Mucosa of descending colon (tissue), 3 donors: ENCODE measurements at regions not wholly inside any gene's neighbourhood (a gene's known extent, or its start where the extent isn't known, plus 50 kb on each side); places are given as distances from the start of the nearest gene placed in this dataset.
"Not testable (repeated sequence)": the region's sequence is repeated elsewhere in the genome, so short reads cannot be mapped to it uniquely, and the experiment has no call there.

Source experiments
- ATAC-seq: fragments of 200-7000 bp; cut with Tn5 transposase; one replicate; pipeline ENCODE4 v1.9.1; 2020; ENCODE audit warnings: mild to moderate bottlenecking, moderate library complexity
- DNase-seq, 3 donors: peaks; one replicate each; pipeline ENCODE4 v3.0.0-alpha.2; 2020
- H3K36me3 ChIP-seq: fragments of 200-600 bp; one replicate; pipeline ENCODE4 v1.8.0; 2021; ENCODE audit warnings: low read depth, mild to moderate bottlenecking
- H3K4me1 ChIP-seq: fragments of 200-600 bp; one replicate; pipeline ENCODE4 v1.8.0; 2021; ENCODE audit warnings: low read depth, mild to moderate bottlenecking
- H3K4me3 ChIP-seq: fragments of 200-600 bp; one replicate; pipeline ENCODE4 v1.8.0; 2021; ENCODE audit warnings: mild to moderate bottlenecking
- H3K9me3 ChIP-seq: fragments of 200-600 bp; one replicate; pipeline ENCODE4 v1.8.0; 2021; ENCODE audit warnings: mild to moderate bottlenecking
- CTCF ChIP-seq: fragments of 200-600 bp; IDR thresholded peaks from one replicate; pipeline ENCODE4 v1.8.0; 2022; ENCODE audit warnings: antibody characterized with exemption, mild to moderate bottlenecking
- intact Hi-C, 2 donors: fragments of 100-400 bp; cut with DNase I in 1 of 2; cut with micrococcal nuclease in 1 of 2; formaldehyde crosslinking; loops; one replicate each; pipeline versions ENCODE4 v1.11.0 to v1.11.1; 2022; cut with DNase I, micrococcal nuclease
- donor health status: DM: no; HTN: no; CAD: no; lungs with moderate emphysema.
- donor health status: DM: no; HTN: no; CAD: no.
- donor health status: DM: no; HTN: yes; CAD: no.

DNA sequence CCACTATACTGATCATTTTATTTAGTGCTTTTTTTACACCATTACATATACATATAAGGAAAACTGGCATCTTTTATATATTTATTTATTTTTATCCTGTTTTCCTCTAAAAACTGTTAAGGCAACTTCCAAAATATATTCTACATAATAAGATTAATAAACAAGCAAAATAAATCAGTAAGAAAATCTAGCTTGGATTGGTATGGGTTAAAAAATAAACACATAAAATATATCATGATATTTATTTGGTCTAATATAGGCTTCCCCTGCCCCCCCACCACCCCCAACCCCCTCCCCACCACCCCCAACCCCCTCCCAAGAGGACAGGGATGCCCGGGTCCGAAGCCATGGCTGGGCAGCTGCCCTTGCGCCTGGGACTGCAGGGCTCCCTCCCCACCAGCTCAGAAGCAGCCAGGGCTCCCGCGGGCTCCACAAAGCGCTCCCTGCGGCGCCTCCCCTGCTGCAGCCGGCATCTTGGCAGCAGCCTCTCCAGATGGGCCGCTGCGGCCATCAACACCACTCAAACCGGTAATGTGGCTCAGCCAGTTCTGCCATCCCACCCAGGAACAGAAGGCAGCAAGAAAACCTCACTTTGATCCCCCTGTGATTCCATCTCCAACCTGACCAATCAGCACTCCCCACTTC is 319.3 kb downstream of the SPATA31A6 start:
- H3K4me1 ChIP-seq, H3K4me3 ChIP-seq, H3K9me3 ChIP-seq, DNase-seq, ATAC-seq, H3K36me3 ChIP-seq, intact Hi-C loops: not testable (repeated sequence)

- H3K4me3 ChIP-seq, DNase-seq, H3K9me3 ChIP-seq, H3K36me3 ChIP-seq, H3K4me1 ChIP-seq, ATAC-seq, intact Hi-C loops: not testable (repeated sequence)
These were observed 324.7 kb downstream of the SPATA31A6 start for GRCh38 chr9:42508111-42508510.

DNA sequence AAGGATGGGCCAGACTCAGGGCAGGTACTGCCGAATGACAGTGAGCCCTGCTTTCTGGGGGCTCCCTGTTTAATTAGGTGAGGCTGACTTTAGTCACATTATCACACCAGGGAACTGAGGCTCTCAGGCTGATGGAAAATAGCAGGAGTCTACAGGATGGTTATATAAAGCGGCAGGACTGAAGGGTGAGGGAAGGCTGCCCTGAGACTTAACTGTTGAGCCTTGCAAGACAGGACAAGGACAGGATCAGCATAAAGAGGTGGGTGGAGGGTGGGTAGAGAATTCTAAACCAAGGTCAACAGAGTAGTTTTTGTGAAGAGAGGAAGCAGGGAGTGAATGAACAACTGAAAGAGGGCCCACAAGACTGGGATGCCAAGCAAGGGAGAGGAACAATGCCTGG is 330.1 kb downstream of the SPATA31A6 start:
- ATAC-seq = not testable (repeated sequence)

GRCh38 chr9:42534325-42534983 is 351.0 kb downstream of the SPATA31A6 start:
- peak in 1 of 3 donors; percentile 19 for DNase-seq
- H3K4me1 ChIP-seq, H3K36me3 ChIP-seq: not testable (repeated sequence)

More for the DNA sequence above, 330.1 kb downstream of the SPATA31A6 start:
- DNase-seq, H3K36me3 ChIP-seq, H3K4me1 ChIP-seq, H3K4me3 ChIP-seq, H3K9me3 ChIP-seq, intact Hi-C loops: not testable (repeated sequence)

GRCh38 chr9:42534984-42535325 is 351.5 kb downstream of the SPATA31A6 start:
- H3K4me3 ChIP-seq, ATAC-seq, intact Hi-C loops, H3K36me3 ChIP-seq, H3K9me3 ChIP-seq, H3K4me1 ChIP-seq: not testable (repeated sequence)
- DNase-seq = peak; percentile 4 to 38 (median 35)

More at GRCh38 chr9:42534325-42534983, 351.0 kb downstream of the SPATA31A6 start:
- H3K4me3 ChIP-seq, H3K9me3 ChIP-seq, ATAC-seq, intact Hi-C loops: not testable (repeated sequence)

DNA sequence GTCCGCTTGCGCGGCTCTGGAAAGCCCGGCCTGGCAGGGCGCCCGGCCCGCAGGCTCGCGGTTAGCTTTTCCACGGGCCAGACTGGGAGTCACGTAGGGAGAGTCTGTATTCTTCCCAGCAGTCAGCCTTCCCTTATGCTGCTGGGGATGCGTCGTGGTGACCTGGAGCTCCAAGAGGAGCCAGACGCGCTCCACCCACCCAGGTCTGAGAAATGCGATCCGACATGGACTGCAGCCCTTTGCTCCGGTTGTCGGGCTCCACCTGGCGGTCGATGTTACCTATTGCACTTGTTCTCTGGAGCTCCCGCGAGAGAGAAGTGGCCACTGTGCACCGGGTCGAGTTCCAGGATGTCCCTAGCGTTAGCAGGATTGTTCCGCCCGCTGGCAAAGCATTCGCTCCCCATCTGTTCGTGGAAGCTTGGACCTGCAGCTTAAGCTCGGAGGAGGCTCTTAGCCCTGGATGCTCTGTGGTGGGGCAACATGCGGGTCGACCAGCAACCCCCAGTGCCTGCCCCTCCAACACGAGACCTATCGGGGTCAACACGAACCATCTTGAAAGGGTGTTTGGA is 367.4 kb downstream of the SPATA31A6 start:
- H3K4me3 ChIP-seq, H3K9me3 ChIP-seq, intact Hi-C loops, H3K4me1 ChIP-seq, H3K36me3 ChIP-seq: not testable (repeated sequence)
- ATAC-seq (peak; percentile 89), DNase-seq (peak in 2 of 3 donors; percentile 30 to 31)
- peak; percentile 14 for TF ChIP-seq CTCF

GRCh38 chr9:42568530-42568929 is 385.1 kb downstream of the SPATA31A6 start:
- ATAC-seq, DNase-seq, H3K36me3 ChIP-seq, H3K4me3 ChIP-seq, H3K9me3 ChIP-seq, intact Hi-C loops, H3K4me1 ChIP-seq: not testable (repeated sequence)

DNA sequence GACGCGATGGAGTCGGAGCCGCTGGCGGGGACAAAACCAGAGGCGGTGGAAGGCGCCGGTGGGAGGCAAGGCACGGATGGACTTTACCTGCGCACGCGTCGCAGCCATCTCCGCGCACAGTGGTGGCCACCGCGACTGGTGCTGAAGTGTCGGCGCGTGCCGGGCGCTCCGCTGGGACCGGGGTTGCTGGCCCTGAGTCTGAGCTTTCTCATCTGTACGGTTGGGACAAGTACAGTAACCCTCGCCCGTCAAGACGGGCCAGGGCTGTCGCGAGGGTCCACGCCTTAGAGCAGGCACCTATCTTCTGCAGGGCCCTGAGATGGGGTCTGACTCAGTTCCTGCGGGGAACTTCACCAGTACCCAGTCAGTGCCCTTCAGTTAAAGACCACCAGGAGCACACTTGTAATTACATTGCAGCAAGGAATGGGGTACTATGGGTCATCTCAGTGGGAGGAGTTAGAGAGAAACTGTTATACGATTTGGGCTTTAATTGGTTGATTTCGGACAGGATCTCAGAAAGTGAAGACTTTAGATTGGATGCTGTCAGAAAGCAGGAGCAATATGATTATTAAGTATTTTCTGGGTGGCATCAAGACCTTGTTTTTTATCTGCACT is 385.6 kb downstream of the SPATA31A6 start:
- DNase-seq = peak; percentile 1 to 50 (median 14)

GRCh38 chr9:42577851-42578250 is 394.4 kb downstream of the SPATA31A6 start:
- H3K9me3 ChIP-seq, ATAC-seq, H3K36me3 ChIP-seq, H3K4me3 ChIP-seq, intact Hi-C loops, H3K4me1 ChIP-seq: not testable (repeated sequence)
- DNase-seq = peak in 1 of 3 donors; percentile 6

More for the DNA sequence above, 385.6 kb downstream of the SPATA31A6 start:
- H3K4me1 ChIP-seq, H3K9me3 ChIP-seq, H3K36me3 ChIP-seq, intact Hi-C loops, ATAC-seq, H3K4me3 ChIP-seq: not testable (repeated sequence)
